GM19397 (cell line): ENCODE measurements at regions not wholly inside any gene's neighbourhood (a gene's known extent, or its start where the extent isn't known, plus 50 kb on each side); places are given as distances from the start of the nearest gene placed in this dataset.

Source experiments
- ATAC-seq: cut with Tn5 transposase; IDR thresholded peaks from one replicate; pipeline ENCODE4 v1.9.1; 2021; ENCODE audit warnings: mild to moderate bottlenecking, moderate library complexity; ENCODE audit not compliant: unreplicated experiment

GRCh38 chr1:80282536-80282935 is 1276.0 kb upstream of the ADGRL4 start:
- no peak for ATAC-seq

DNA sequence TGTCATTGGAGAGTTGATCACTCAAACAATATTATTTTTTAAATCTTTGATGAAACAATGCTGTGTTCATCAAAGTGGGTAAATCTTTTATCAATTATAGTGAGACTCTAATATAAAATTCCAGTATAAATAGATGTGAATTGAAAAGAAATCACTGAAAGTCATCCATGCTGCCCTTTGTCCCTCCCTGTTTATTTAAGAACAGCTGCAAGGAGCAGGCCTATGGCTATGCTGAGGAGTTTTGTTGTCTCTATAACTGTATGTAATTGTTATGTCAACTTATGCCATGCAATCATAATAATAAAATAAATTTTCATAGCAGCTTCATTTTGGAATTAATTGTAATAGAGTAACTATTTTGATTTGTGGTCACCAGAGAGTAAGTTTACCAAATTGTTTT is 1272.4 kb upstream of the ADGRL4 start:
- no peak for ATAC-seq

GRCh38 chr1:80274256-80274655 is 1267.7 kb upstream of the ADGRL4 start:
- ATAC-seq, result no peak

DNA sequence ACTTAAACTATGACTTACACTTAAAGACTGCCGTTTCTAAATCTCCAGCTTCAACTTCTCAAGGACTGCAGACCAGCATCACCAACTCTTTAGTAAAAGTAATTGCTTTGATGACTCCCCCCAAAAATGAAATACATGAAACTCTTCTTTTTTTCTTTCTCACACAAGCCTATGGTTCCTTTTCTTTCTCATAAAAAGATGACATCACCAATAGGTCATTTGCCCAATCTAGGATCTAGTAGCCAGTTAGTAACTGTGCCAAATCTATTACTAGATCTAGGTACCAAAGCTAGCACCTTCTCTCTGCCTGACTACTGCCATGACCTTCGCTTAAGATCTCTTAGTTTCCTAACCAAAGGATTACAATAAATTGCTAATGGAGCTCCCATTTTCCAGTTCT is 1266.0 kb upstream of the ADGRL4 start:
- ATAC-seq, result no peak

DNA sequence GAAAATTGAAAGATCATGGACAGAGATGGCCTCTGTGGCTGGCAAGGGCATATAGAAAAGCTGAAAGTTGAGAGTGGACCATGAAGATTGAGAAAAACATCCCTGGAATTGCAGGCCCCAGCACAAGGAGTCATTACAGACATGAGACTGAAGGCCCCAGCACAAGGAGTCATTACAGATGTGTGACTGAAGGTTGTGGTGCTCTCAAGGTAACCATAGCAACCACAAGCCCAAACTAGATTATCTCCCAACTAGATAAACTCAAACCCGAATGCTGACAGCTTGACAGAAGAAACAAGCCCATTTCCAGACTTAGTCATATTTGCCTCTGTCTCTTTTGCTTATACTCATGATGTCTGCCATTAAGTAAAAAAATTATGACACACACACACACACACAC is 1252.1 kb upstream of the ADGRL4 start:
- ATAC-seq, result no peak

DNA sequence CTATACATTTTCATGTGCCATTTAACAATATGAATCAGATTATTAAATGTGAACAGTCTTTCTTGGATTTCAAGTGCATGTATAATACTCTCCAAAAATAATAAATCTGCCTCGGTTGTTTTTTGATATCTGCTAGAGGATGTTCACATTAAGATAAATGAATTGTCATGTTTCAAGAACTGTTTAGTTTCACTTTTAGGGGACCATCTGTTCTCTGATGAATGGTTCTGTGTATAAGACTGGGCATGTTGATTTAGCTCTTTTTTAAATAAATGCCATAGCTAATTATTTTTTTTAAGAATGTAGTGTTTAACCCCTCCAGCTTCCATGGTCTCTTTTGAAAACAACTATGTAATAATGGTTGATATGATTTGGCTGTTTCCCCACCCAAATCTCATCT is 1245.1 kb upstream of the ADGRL4 start:
- ATAC-seq, result no peak

- no peak for ATAC-seq
Measured at GRCh38 chr1:80251171-80251570, 1244.6 kb upstream of the ADGRL4 start.

DNA sequence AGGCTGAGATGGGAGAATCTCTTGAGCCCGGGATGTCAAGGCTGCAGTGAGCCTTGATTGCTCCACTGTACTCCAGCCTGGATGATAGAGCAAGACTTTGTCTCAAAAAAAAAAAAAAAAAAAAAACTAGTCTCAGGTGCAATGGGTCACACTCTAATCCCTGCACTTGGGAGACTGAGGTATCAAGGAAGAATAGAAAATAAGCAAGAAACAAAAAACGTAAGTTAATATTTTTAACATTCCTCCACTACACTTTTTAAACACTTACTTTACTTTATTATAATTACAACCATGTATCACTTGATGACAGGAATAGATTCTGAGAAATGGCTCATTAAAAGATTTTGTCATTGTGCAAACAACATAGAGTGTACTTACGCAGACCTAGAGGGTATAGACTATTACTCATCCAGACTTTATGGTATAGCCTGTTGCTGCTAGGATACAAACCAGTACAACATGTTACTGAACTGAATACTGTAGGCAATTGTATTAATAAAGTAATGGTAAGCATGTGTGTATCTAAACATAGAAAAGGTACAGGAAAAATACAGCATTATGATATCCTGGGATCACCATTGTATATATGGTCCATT is 1244.1 kb upstream of the ADGRL4 start:
- ATAC-seq, result no peak

- ATAC-seq, result no peak
Measured at GRCh38 chr1:80249699-80250098, 1243.2 kb upstream of the ADGRL4 start.

DNA sequence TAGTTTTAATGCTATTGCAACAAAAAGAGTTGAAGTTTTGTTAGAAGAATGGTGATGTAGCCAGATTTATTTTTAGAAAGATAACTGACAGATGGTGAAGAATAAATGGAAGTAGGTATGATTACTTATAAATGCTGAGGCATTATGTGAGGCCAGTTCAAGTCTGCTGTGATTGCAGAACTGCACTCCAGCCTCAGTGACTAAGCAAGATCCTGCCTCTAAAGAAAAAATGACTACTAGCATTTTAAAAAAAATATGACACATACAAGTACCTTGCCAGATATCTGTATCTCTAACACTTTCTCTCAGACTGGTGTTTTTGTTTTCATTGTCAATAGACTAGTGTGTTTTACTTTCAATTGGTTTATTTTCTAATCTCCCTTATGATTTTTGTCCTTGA is 1242.4 kb upstream of the ADGRL4 start:
- ATAC-seq, result no peak

DNA sequence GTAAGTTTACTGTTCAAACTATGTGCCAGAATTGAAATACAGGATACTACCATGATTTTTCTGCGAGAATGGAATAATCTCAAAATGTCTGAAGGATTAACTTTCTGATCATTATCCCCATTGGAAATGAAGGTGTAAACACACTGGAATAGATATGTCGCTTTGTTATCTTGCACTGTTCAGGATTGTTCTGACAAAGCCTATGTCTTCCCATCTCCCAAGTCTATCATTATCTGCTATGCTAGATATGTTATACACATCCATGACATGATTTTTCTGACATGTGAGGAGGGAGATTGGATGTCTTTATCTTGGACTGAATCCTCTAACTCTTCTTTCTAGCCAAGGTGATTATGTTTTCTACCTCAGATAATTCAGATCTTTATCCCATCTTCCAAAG is 1239.3 kb upstream of the ADGRL4 start:
- ATAC-seq, result no peak

GRCh38 chr1:80244372-80244771 is 1237.8 kb upstream of the ADGRL4 start:
- ATAC-seq, result no peak

- ATAC-seq, result no peak
Measured at GRCh38 chr1:80241566-80241965, 1235.0 kb upstream of the ADGRL4 start.

DNA sequence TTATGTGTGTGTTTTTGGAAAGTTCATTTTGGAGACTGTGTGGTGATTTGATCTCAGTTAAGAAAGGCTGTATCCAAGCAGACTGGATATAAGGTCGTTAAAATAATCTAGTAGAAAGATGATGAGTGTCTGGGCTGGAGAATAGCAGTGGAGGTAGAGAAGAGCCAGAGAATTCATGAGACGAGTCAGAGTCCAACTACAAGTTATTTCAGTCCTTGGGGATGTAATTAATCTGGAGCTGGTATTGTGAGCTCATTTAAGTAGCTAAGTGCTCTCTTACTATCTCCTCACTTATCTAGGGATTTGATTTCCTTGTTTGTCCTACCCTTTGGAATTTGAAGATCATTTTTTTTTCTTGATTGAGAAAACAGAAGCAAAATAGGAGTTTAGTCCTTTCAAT is 1219.0 kb upstream of the ADGRL4 start:
- ATAC-seq, result no peak

DNA sequence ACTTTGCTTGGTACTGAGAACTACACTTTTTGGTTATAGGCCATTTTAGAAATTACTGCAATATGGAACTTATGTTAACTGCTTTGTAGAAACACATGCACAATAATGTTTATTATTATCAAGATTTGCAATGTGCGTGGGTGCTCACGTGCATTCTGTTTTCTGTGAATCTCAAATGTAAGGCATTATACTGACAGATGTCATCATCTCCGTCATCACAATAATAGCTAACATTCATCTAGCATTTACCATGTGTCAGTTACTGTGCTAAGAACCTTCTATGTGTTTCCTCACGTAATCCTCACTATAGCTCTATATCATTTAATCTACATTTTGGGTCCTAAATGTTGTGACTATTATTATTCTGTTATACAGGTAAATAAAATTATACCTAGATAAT is 1214.8 kb upstream of the ADGRL4 start:
- ATAC-seq, result no peak

DNA sequence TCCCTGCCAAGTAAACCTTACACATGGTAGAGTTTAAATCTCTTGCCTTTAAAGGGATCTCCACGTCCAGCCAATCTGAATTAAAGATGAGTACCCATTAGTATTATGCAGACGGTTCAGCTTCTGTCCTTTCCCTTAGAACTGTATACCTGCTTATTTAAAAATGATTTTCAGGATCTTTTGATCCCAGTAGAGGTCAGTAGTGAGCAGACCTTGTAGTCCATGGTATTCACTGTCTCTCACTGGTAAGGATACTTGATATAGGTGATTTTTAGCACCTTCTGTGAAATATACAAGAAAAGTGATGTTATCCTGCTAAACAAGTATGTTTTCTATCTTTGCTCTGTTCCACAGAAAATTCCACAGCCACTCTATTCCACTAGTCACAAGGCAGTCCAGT is 1211.6 kb upstream of the ADGRL4 start:
- ATAC-seq, result no peak

DNA sequence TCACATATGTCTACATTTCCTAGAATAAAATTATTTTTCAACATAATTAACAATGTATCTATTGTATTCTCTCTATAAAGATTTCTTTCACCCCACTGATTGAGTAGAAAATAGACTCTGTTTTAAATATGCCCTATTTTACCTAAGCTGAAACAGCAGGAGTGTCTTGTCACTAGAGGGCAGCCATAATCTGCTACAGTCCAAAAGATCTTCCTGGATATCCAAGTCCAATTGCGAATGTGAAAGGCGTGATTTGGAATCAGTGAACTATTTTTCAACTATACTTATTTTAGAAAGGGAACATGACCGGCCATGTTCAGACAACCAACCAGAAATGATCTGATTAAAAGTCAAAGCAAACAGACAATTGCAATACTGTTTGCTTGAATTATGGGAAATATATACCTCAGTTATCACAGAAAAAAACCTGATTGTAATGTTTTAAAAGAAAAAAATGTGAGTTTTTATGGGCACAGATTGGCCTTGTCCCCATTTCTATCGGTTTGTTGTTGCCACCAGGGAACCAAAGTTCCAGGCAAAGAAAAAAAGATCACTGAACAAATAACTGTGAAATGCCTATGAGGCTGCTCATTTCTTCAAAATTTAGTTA is 1211.0 kb upstream of the ADGRL4 start:
- no peak for ATAC-seq

- no peak for ATAC-seq
Measured at GRCh38 chr1:80214888-80215540, 1208.5 kb upstream of the ADGRL4 start.

DNA sequence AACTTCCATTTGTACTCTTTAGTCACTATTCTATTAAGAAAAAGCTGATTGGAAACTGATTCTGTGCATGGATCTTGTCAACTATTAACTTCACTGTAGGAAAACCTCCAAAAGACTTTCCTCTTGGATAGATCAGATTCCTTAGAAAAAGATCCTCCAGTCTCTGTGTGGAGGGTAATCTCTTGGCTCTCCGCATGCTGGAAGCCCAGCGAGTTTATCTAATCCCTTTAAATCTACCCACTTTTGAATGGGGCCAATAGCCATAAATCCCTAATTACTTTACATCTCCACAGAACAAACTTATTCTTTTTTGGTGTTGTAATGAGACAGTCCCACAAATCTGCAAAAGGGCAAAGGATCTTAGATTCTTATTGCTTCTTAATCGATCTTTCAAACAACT is 1206.4 kb upstream of the ADGRL4 start:
- ATAC-seq, result no peak

DNA sequence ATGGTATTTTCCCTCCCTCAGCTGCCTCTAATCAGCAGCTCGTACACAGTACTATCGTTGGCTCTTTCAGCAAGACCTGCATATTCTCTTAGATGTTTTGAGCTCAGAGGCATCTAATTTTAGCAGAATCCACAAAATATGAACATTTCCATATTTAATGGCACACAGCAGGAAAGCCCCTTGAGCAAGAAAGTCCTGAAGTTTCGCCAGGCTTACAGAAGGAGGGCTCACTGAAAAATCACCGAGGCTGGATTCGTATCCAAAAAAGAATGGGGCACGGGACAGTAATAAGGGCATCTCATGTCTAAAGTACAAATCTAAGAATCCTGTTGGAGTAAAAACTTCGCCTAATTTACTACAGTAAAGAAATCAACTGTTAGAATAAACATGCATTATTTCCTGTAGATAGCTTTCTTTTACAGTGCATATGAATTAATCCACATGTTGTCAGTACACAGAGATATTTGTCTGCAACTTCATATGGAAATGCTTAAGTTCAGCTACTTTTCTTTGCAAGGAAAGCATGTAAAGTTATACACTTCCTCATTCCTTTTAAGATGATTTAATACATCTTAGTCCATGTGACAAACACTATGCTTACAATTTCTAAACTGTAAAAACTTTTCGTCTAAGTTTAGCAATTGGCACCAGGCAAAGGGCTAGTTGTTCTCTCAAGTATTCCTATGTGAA is 1205.3 kb upstream of the ADGRL4 start:
- ATAC-seq, result no peak

DNA sequence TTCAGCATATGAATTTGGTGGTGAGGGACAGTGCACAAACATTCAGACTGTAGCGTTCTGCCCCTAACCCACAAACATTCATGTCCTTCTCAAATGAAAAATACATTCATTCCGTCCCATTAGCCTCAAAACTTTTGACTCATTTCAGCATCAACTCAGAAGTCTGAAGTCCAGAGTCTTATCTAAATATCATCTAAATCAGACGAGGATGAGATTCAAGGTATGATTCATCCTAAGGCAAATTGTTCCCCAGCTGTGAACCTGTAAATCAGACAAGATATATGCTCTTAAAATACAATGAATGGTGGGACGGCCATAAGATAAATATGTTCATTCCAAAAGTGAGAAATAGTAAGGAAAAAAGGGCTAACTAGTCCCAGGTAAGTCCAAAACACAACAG is 1195.6 kb upstream of the ADGRL4 start:
- ATAC-seq, result no peak

DNA sequence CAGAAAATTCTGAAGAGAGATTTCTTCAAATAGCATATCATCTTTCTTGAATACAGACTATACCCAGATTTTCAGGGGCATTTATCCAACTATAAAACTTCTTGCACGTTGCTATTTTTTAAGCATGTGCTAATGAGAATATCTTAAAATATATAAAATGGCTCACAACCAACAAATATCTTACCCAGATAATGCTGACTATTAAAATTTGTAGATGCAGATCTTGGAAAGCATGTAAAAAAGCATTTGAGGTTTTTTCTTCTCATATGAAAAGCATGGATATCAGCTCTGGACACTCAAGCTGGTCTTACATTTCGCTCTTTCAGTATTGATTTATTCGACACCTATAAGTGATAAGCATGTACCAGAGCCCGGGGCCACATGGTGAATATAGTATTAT is 1187.7 kb upstream of the ADGRL4 start:
- no peak for ATAC-seq
